ENCODE measurements at regions not wholly inside any gene's neighbourhood (a gene's known extent, or its start where the extent isn't known, plus 50 kb on each side); places are given as distances from the start of the nearest gene placed in this dataset.

GRCh38 chr2:204362581-204362980, 182.7 kb upstream of the PARD3B start:
- ATAC-seq, result no peak
- Mint-ChIP-seq H3K9me3 (no peaks in the 10 kb centered on the region), H3K27ac (no peak overlapping the region)

GRCh38 chr2:204363513-204363912, 181.8 kb upstream of the PARD3B start:
- ATAC-seq (no peak), DNase-seq (ENCODE audit: low spot score) (no peak)
- Mint-ChIP-seq H3K27ac (no peak overlapping the region), H3K4me1 (ENCODE audit: low read depth in 2 of 2) (no peaks in the 10 kb centered on the region), H3K9me3 (no peaks in the 10 kb centered on the region), H3K4me3 (no peak overlapping the region), H3K36me3 (no peaks in the 10 kb centered on the region), H3K27me3 (peaks cover 3 to 12% of the 10 kb centered on the region in 2 donors)

More at GRCh38 chr2:204362581-204362980, 182.7 kb upstream of the PARD3B start:
- DNase-seq (ENCODE audit: low spot score), result no peak
- H3K27me3 Mint-ChIP-seq, result peaks cover 0 to 8% of the 10 kb centered on the region in 2 donors
- H3K36me3 Mint-ChIP-seq, result no peaks in the 10 kb centered on the region
- no peak overlapping the region for H3K4me3 Mint-ChIP-seq
- no peaks in the 10 kb centered on the region for H3K4me1 Mint-ChIP-seq (ENCODE audit: low read depth in 2 of 2)

GRCh38 chr2:204364860-204365535, 180.3 kb upstream of the PARD3B start:
- no peaks in the 10 kb centered on the region for H3K36me3 Mint-ChIP-seq
- H3K9me3 Mint-ChIP-seq, result no peaks in the 10 kb centered on the region
- DNase-seq (ENCODE audit: low spot score), result no peak
- no peaks in the 10 kb centered on the region for H3K4me1 Mint-ChIP-seq (ENCODE audit: low read depth in 2 of 2)
- peaks cover 4 to 15% of the 10 kb centered on the region in 2 donors for H3K27me3 Mint-ChIP-seq
- no peak for ATAC-seq
- no peak overlapping the region for H3K4me3 Mint-ChIP-seq
- H3K27ac Mint-ChIP-seq, result no peak overlapping the region

GRCh38 chr2:204365811-204366210, 179.5 kb upstream of the PARD3B start:
- Mint-ChIP-seq H3K9me3 (no peaks in the 10 kb centered on the region), H3K27me3 (peaks cover 4 to 15% of the 10 kb centered on the region in 2 donors), H3K36me3 (no peaks in the 10 kb centered on the region), H3K27ac (no peak overlapping the region), H3K4me3 (no peak overlapping the region), H3K4me1 (ENCODE audit: low read depth in 2 of 2) (no peaks in the 10 kb centered on the region)
- DNase-seq (ENCODE audit: low spot score), result no peak
- no peak for ATAC-seq

GRCh38 chr2:204367466-204367865, 177.8 kb upstream of the PARD3B start:
- H3K36me3 Mint-ChIP-seq, result no peaks in the 10 kb centered on the region

GRCh38 chr2:204370172-204370718, 175.0 kb upstream of the PARD3B start:
- ATAC-seq (no peak), DNase-seq (ENCODE audit: low spot score) (no peak)
- H3K4me3 Mint-ChIP-seq, result no peak overlapping the region
- no peaks in the 10 kb centered on the region for H3K36me3 Mint-ChIP-seq
- no peaks in the 10 kb centered on the region for H3K4me1 Mint-ChIP-seq (ENCODE audit: low read depth in 2 of 2)
- peaks cover 7 to 8% of the 10 kb centered on the region in 2 donors for H3K27me3 Mint-ChIP-seq
- H3K27ac Mint-ChIP-seq, result no peak overlapping the region
- H3K9me3 Mint-ChIP-seq, result no peaks in the 10 kb centered on the region

More at GRCh38 chr2:204367466-204367865, 177.8 kb upstream of the PARD3B start:
- Mint-ChIP-seq H3K4me3 (no peak overlapping the region), H3K4me1 (ENCODE audit: low read depth in 2 of 2) (no peaks in the 10 kb centered on the region), H3K9me3 (no peaks in the 10 kb centered on the region), H3K27me3 (peaks cover 4 to 9% of the 10 kb centered on the region in 2 donors), H3K27ac (no peak overlapping the region)
- DNase-seq (ENCODE audit: low spot score) (no peak), ATAC-seq (no peak)

- no peak overlapping the region for H3K4me3 Mint-ChIP-seq
- H3K36me3 Mint-ChIP-seq, result no peaks in the 10 kb centered on the region
- H3K4me1 Mint-ChIP-seq (ENCODE audit: low read depth in 2 of 2), result no peaks in the 10 kb centered on the region
- no peak for ATAC-seq
- no peak for DNase-seq (ENCODE audit: low spot score)
- H3K27ac Mint-ChIP-seq, result no peak overlapping the region
- H3K9me3 Mint-ChIP-seq, result no peaks in the 10 kb centered on the region
- H3K27me3 Mint-ChIP-seq, result peaks cover 0 to 5% of the 10 kb centered on the region in 2 donors
Measured at GRCh38 chr2:204373942-204374341, 171.3 kb upstream of the PARD3B start.

GRCh38 chr2:204380141-204380881, 165.0 kb upstream of the PARD3B start:
- DNase-seq (ENCODE audit: low spot score) (no peak), ATAC-seq (no peak)
- Mint-ChIP-seq H3K9me3 (peaks cover 5% of the 10 kb centered on the region), H3K36me3 (peaks cover 4% of the 10 kb centered on the region), H3K27me3 (peaks cover 0 to 5% of the 10 kb centered on the region in 2 donors), H3K4me3 (no peak overlapping the region), H3K27ac (no peak overlapping the region), H3K4me1 (ENCODE audit: low read depth in 2 of 2) (no peaks in the 10 kb centered on the region)

- peaks cover 8% of the 10 kb centered on the region for H3K9me3 Mint-ChIP-seq
- DNase-seq (ENCODE audit: low spot score) (no peak), ATAC-seq (no peak)
- no peak overlapping the region for H3K4me3 Mint-ChIP-seq
- H3K27ac Mint-ChIP-seq, result no peak overlapping the region
- H3K27me3 Mint-ChIP-seq, result peaks cover 2 to 6% of the 10 kb centered on the region in 2 donors
- peaks cover 4% of the 10 kb centered on the region for H3K36me3 Mint-ChIP-seq
- H3K4me1 Mint-ChIP-seq (ENCODE audit: low read depth in 2 of 2), result no peaks in the 10 kb centered on the region
Measured at GRCh38 chr2:204386668-204387067, 158.6 kb upstream of the PARD3B start.

GRCh38 chr2:204389120-204389519, 156.2 kb upstream of the PARD3B start:
- peaks cover 2% of the 10 kb centered on the region for H3K9me3 Mint-ChIP-seq
- DNase-seq (ENCODE audit: low spot score) (no peak), ATAC-seq (no peak)
- no peak overlapping the region for H3K27ac Mint-ChIP-seq
- H3K27me3 Mint-ChIP-seq, result peaks cover 2 to 7% of the 10 kb centered on the region in 2 donors
- no peaks in the 10 kb centered on the region for H3K4me1 Mint-ChIP-seq (ENCODE audit: low read depth in 2 of 2)
- H3K36me3 Mint-ChIP-seq, result no peaks in the 10 kb centered on the region
- no peak overlapping the region for H3K4me3 Mint-ChIP-seq

GRCh38 chr2:204389856-204390255, 155.4 kb upstream of the PARD3B start:
- Mint-ChIP-seq H3K4me1 (ENCODE audit: low read depth in 2 of 2) (no peaks in the 10 kb centered on the region), H3K9me3 (peaks cover 2% of the 10 kb centered on the region), H3K4me3 (no peak overlapping the region), H3K27me3 (peaks cover 2 to 9% of the 10 kb centered on the region in 2 donors), H3K36me3 (no peaks in the 10 kb centered on the region), H3K27ac (no peak overlapping the region)
- DNase-seq (ENCODE audit: low spot score), result no peak
- no peak for ATAC-seq

GRCh38 chr2:204395539-204395938, 149.7 kb upstream of the PARD3B start:
- peaks cover 8% of the 10 kb centered on the region for H3K9me3 Mint-ChIP-seq
- no peaks in the 10 kb centered on the region for H3K4me1 Mint-ChIP-seq (ENCODE audit: low read depth in 2 of 2)
- H3K27ac Mint-ChIP-seq, result no peak overlapping the region
- no peak overlapping the region for H3K4me3 Mint-ChIP-seq
- ATAC-seq, result no peak
- H3K36me3 Mint-ChIP-seq, result no peaks in the 10 kb centered on the region
- H3K27me3 Mint-ChIP-seq, result peaks cover 2 to 17% of the 10 kb centered on the region in 2 donors
- no peak for DNase-seq (ENCODE audit: low spot score)

GRCh38 chr2:204401114-204401513, 144.2 kb upstream of the PARD3B start:
- no peak overlapping the region for H3K27ac Mint-ChIP-seq
- no peak overlapping the region for H3K4me3 Mint-ChIP-seq
- H3K27me3 Mint-ChIP-seq, result peaks cover 0 to 15% of the 10 kb centered on the region in 2 donors
- ATAC-seq (no peak), DNase-seq (ENCODE audit: low spot score) (no peak)
- H3K36me3 Mint-ChIP-seq, result no peaks in the 10 kb centered on the region
- H3K4me1 Mint-ChIP-seq (ENCODE audit: low read depth in 2 of 2), result no peaks in the 10 kb centered on the region
- H3K9me3 Mint-ChIP-seq, result no peaks in the 10 kb centered on the region
